ENCODE measurements at regions not wholly inside any gene's neighbourhood (a gene's known extent, or its start where the extent isn't known, plus 50 kb on each side); places are given as distances from the start of the nearest gene placed in this dataset.

DNA sequence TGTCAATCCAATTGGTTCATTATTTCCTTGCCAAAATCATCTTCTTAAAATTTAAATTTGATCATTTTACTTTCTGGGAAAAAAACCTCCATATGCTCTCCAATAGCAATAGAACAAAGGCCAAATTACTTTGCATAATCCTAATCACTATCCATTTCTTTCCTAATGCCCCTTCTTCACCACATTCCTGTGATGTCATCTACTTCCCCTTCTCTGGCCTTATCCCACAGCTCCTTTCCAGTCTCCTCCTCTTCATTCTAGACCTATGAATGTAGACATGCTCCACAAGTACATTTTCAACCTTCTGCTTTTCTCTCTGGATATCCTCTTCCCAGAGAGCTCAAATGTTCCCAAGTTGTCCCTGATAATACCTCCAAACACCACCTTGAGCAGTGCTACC lies 216.6 kb downstream of the MRPL39 start:
- H3K56ac ChIP-seq (ENCODE audit: extremely low read depth, insufficient read depth, low read length), result no peak overlapping the region
- H3K36me3 ChIP-seq (ENCODE audit: control insufficient read depth, insufficient read depth, low read length), result no peaks in the 10 kb centered on the region
- no peak for TF ChIP-seq MXI1 (IDR thresholded peaks at IDR 0.05; ENCODE audit: borderline replicate concordance, low read depth, low read length)
- no peak for TF ChIP-seq RFX5 (IDR thresholded peaks at IDR 0.05; ENCODE audit: low read depth, low read length)
- TF ChIP-seq, protein P1, sequence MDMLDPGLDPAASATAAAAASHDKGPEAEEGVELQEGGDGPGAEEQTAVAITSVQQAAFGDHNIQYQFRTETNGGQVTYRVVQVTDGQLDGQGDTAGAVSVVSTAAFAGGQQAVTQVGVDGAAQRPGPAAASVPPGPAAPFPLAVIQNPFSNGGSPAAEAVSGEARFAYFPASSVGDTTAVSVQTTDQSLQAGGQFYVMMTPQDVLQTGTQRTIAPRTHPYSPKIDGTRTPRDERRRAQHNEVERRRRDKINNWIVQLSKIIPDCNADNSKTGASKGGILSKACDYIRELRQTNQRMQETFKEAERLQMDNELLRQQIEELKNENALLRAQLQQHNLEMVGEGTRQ (IDR thresholded peaks at IDR 0.05; ENCODE audit: low read depth, low read length), result no peak
- no peak for TF ChIP-seq BHLHE40 (IDR thresholded peaks at IDR 0.05; ENCODE audit: low read depth, low read length)
- no peak for TF ChIP-seq CHD1 (IDR thresholded peaks at IDR 0.05; ENCODE audit: low read depth, low read length)
- TF ChIP-seq POLR2A (IDR thresholded peaks at IDR 0.05; ENCODE audit: low read depth, low read length), result no peak
- no peak for TF ChIP-seq SMC3 (IDR thresholded peaks at IDR 0.05; ENCODE audit: low read depth, low read length)
- no peak for TF ChIP-seq RAD21 (IDR thresholded peaks at IDR 0.05; ENCODE audit: low read length)
- TF ChIP-seq, protein P2, sequence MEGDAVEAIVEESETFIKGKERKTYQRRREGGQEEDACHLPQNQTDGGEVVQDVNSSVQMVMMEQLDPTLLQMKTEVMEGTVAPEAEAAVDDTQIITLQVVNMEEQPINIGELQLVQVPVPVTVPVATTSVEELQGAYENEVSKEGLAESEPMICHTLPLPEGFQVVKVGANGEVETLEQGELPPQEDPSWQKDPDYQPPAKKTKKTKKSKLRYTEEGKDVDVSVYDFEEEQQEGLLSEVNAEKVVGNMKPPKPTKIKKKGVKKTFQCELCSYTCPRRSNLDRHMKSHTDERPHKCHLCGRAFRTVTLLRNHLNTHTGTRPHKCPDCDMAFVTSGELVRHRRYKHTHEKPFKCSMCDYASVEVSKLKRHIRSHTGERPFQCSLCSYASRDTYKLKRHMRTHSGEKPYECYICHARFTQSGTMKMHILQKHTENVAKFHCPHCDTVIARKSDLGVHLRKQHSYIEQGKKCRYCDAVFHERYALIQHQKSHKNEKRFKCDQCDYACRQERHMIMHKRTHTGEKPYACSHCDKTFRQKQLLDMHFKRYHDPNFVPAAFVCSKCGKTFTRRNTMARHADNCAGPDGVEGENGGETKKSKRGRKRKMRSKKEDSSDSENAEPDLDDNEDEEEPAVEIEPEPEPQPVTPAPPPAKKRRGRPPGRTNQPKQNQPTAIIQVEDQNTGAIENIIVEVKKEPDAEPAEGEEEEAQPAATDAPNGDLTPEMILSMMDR (conservative IDR thresholded peaks at IDR 0.05; ENCODE audit: low read depth, low read length), result no peak
- TF ChIP-seq CEBPB (IDR thresholded peaks at IDR 0.05; ENCODE audit: low read depth, low read length), result no peak
- H3K4me1 ChIP-seq (ENCODE audit: control insufficient read depth, insufficient read depth, low read length), result no peaks in the 10 kb centered on the region
- ATAC-seq (ENCODE audit: low read depth) (no peak), DNase-seq (no peak)
- H2AK5ac ChIP-seq (ENCODE audit: low read depth, low read length), result no peak overlapping the region
- no peaks in the 10 kb centered on the region for H3K27me3 ChIP-seq (ENCODE audit: control insufficient read depth, insufficient read depth, low read length)
- POLR2A ChIA-PET (ENCODE audit: unreplicated experiment), result no interaction called here
- no peak overlapping the region for H3K23ac ChIP-seq (ENCODE audit: low read depth, low read length)
- no peak overlapping the region for H2BK120ac ChIP-seq (ENCODE audit: low read depth, low read length)
- no peaks in the 10 kb centered on the region for H3K9me3 ChIP-seq (ENCODE audit: control insufficient read depth, insufficient read depth, low read length)
- no peak overlapping the region for H3K4ac ChIP-seq (ENCODE audit: low read depth, low read length)
- H3K9ac ChIP-seq (ENCODE audit: low read depth, low read length), result no peak overlapping the region
- no peak overlapping the region for H2BK20ac ChIP-seq (ENCODE audit: low read depth, low read length)
- H4K8ac ChIP-seq (ENCODE audit: low read depth in 2 of 2, low read length in 2 of 2), result no peak overlapping the region
- no peak overlapping the region for H3K14ac ChIP-seq (replicated peaks; ENCODE audit: low read depth, low read length)
- H4K5ac ChIP-seq (ENCODE audit: low read depth, low read length), result no peak overlapping the region
- dilution Hi-C loops (cut with HindIII; ENCODE audit: low sequenced_read_pairs, unreplicated experiment) (no loop called here), in situ Hi-C loops (cut with MboI; ENCODE audit: low sequenced_read_pairs) (no loop called here), intact Hi-C loops (cut with micrococcal nuclease) (no loop called here)
- no peak overlapping the region for H3K27ac ChIP-seq (ENCODE audit: insufficient read depth, low read length)
- no peak overlapping the region for H3K4me3 ChIP-seq (ENCODE audit: insufficient read depth, low read depth, low read length)
- no peak overlapping the region for H3K18ac ChIP-seq (ENCODE audit: low read depth, low read length)
- no peak overlapping the region for H2AK9ac ChIP-seq (replicated peaks; ENCODE audit: low read depth, low read length, poor library complexity)
- H4K91ac ChIP-seq (ENCODE audit: insufficient read depth, low read depth, low read length), result no peak overlapping the region
- no TSS peak for BruUV-seq (replicated peaks)
- no peak overlapping the region for H2BK5ac ChIP-seq (ENCODE audit: low read depth, low read length, poor library complexity, severe bottlenecking)
- H2BK15ac ChIP-seq (ENCODE audit: low read depth, low read length), result no peak overlapping the region
- no peaks in the 10 kb centered on the region for H4K20me1 ChIP-seq (ENCODE audit: insufficient read depth, low read length)
- CTCF ChIA-PET, result interaction anchor here (1.3 kb wide), 1 partner anchor 9 kb away, joined by 3 read pairs; no protein-coding TSS in a partner anchor
- H2AFZ ChIP-seq (replicated peaks; ENCODE audit: low read length, poor library complexity), result no peak overlapping the region
- H3K9me1 ChIP-seq (ENCODE audit: insufficient read depth, low read length), result no peaks in the 10 kb centered on the region
- H3K4me2 ChIP-seq (ENCODE audit: low read depth, low read length), result no peak overlapping the region
- H3K79me1 ChIP-seq (ENCODE audit: low read depth in 1 of 2, low read length in 2 of 2), result no peaks in the 10 kb centered on the region

Measured in IMR-90 (cell line).